ENCODE measurements at regions not wholly inside any gene's neighbourhood (a gene's known extent, or its start where the extent isn't known, plus 50 kb on each side); places are given as distances from the start of the nearest gene placed in this dataset.

DNA sequence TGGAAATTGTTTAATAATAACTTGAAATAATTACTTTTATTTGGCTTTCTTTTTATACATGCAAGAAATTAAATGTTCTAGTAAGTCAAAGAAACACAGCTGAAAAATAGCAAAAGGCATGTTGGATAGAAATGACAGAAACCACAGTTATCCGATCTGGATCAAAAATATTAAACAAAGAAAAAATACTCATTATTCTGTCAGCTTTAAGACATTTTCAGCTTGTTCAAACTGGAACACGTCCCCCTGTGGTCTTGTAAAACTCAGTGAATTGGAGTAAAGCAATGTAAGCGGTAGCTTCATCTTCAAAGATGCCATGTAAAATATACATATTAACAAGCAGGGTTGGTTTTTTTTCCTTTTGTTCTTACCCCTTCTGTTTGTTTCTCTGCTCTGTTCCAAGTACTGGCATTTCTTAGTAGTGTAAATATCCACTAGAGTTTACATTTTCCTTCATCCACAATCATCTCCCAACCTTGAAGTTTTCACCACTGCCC, 223.4 kb downstream of the IGSF11 start:
- no peak for DNase-seq

DNA sequence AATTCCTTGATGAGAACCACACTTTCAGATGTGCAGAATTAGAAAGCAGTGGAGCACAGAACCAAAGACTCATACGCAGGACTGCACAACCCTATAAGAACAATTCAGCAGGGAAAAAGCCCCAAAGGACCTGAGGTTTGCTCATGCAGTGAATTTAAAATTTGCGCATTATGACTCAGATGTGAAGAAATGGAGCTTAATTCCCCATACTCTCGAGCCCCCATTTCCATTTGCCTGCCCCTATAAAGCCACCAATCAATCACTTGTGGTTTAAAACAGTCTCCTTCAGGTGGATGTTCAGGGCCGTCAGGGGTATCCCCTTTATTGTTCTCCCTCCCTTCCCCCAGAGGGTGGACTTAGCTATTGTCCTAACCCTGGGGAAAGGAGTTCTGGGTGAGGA, 221.2 kb downstream of the IGSF11 start:
- no peak for DNase-seq

DNA sequence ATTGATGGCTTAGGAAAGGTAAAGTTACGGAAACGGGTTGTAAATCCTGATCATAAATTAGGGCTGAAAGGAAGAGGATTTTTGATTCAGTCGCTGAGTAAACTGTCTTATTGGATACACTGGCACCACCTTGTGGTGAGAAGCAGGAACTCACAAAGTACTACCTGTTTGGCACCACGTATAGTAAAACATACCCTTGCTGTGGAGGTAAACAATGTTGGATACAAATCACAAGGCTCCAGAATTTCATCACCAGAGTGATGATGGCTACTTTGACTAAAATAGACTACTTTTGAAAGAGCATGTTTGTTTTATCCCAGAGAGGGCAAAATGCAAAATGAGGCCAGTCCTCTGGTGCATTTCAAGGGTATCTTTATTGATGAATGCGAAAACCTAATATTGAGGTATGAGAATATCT, 216.9 kb downstream of the IGSF11 start:
- peak; percentile 32 for DNase-seq

DNA sequence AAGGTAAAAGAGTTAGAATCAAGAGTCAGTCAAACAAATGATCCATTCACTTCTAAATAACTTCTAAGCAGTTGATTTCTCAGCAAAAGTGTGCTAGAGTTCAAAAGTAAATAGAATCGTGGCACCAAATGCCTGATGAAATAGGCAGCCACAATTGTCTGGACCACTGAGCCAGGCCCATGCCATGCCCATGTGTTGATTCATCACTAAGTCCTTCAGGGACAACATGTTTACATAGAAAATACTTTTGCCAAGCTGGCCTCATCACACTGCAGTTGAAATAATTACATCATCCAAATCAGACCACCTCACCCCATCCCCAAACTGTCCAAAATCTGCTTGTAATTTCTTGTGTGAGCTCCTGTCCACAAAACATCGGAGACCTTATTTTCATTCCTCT, 216.3 kb downstream of the IGSF11 start:
- DNase-seq = no peak

DNA sequence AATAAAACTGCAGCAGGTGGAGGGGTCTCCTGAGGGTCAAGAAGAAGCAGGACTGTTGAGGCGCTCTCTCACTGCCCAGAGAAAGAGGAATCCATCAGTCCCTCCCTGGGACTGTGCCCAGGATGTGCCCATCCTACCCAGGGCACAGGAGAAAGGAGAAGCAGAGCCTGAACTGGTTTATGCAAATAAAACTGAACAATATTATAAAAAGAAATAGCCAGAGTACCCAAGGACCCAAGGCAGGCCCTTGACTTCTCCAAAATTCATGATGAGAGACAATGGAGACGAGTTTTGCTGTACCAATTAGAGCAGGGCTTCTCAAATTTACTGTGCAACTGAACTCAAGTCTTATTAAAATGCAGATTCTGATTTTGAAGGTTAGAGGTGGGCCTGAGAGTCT, 211.0 kb downstream of the IGSF11 start:
- no peak for DNase-seq

DNA sequence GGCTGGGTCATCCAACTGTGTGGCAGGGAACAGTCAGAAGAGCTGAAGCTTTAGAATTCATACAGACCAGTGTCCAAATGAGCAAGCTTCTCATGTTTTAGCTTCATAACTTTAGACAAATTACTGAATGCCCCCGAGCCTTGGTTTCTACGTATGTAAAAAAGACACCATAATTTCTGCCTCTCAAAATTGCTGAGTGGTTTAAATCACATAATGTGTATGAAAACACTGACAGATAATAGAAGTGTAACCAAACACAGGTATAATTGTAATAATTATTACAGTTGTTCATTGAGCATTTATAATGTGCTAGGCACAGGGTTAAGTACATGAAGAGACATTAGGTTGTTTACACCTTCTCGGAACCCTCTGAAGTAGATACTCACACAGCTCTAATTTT, 207.2 kb downstream of the IGSF11 start:
- DNase-seq = no peak

DNA sequence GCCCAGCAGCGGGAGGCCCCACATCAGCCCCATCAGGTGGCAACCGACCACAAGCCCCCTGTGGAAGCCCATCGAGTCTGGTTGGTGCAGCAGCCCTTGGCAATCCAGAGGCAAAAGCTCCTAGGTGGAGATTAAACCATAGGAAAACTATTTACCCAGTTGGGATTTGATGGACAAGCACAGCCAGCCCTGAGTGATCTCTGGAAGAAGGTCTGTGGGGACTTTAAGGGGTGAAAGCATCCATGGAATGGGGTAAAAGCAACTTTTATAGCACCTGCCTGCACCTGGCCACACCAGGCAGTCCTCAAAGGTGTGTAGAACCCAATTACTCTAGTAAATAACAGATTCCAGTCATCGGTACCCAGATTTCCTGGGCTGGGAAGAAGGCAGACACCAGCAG, 206.3 kb downstream of the IGSF11 start:
- DNase-seq = no peak

DNA sequence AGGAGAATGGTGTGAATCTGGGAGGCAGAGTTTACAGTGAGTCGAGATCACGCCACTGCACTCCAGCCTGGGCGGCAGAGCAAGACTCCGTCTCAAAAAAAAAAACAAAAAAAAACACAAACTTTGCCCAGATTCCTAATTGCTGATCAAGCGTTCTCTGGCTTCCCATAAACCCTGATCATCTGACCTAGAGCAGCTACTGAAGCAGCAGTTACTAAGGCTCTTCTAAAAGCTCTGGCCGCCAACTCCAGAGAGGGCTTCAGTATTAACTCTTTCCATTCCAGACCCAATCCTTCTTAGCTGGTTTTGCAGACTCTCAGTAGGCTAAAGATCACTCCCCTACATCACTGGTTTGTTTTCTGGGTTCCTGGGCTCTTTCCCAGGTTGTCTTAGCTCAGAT, 201.6 kb downstream of the IGSF11 start:
- DNase-seq = no peak

DNA sequence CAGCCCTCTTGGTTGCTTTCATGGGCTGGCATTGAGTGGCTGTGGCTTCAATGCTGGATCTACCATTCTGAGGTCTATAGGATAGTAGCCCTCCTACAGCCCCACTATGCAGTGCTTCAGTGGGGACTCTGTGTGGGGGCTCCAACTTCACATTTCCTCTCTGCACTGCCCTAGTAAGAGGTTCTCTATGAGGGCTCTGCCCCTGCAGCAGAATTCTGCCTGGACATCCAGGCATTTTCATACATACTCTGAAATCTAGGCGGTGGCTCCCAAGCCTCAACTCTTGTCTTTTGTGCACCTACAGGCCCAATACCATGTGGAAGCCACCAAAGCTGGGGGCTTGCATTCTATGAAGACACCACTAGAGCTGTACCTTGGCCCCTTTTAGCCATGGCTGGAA, 195.8 kb downstream of the IGSF11 start:
- DNase-seq = no peak

DNA sequence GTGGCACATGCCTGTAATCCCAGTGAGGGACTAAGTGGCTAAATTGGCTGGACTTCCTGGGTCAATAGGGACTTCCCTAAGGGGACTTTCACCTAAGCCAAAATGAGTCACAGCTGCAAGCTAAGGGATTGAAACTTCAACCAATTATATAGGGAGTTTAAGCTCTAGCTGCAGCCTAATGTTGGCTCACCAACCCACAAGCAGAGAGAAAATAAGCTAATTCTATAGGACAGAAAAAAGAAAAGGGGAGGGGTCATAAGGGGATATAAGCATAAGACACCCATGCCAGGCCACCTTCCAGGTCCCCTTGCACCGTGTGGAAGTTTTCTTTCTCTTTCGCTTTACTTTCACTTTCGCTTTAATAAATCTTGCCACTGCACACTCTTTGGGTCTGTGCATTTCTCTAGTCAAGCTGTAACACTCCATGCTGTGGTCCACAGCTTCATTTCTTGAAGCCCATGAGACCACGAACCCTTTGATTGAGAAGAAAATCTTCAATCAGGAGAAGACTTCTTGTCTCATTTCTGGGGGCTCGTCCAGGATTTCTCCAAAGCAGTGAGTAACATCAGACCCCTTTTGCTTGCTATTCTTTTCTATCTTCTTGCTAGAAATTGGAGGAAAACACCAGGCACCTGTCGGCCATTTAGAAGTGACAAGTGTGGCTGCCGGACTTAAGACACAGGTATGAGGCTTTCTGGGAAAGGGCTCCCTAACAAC, 192.3 kb downstream of the IGSF11 start:
- no peak for DNase-seq

DNA sequence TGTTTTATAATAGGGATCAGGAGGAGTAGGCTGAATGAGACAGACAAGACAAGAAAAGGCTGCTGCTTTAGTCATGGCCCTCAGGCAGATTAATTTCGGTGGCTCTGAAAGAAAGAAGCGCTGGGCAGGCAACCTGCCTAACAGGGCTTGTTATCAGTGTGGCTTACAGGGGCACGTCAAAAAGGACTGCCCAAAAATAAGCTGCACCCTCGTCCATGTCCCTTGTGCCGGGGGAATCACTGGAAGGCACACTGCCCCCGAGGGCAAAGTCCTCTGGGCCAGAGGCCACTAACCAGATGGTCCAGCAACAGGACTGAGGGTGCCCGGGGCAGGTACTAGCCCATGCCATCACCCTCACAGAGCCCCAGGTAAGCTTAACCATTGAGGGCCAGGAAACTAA, 188.5 kb downstream of the IGSF11 start:
- no peak for DNase-seq

Measured in inflammatory macrophage treated with lipopolysaccharide for 4 hours (primary cell).